K562 (cell line): ENCODE measurements at regions not wholly inside any gene's neighbourhood (a gene's known extent, or its start where the extent isn't known, plus 50 kb on each side); places are given as distances from the start of the nearest gene placed in this dataset.

Experiments
- ATAC-seq: fragments of 200-7000 bp; cut with Tn5 transposase; 3 replicates; pipeline ENCODE4 v1.9.1; 2020; ENCODE audit warnings: moderate library complexity
- BruUV-seq: library from RNA; stranded (reverse); fragments of 400-500 nt; replicated peaks from 2 replicates; lab custom pipeline; 2021; lab: Mats Ljungman, UMichigan
- CTCF ChIA-PET: fragments of 300-600 bp; formaldehyde crosslinking; extraction: SDS; loops from one replicate; lab custom pipeline; 2021; ENCODE audit warnings: low intra/inter-chr PET ratio; lab: Yijun Ruan, JAX
- POLR2A ChIA-PET: fragments of 300-600, 350-650 bp; sonication (Branson Sonifier 250); formaldehyde crosslinking; extraction: SDS; loops from one replicate; lab custom pipeline; 2021; ENCODE audit warnings: antibody characterized with exemption, inconsistent platforms; lab: Yijun Ruan, JAX
- DNase-seq, 4 experiments: peaks; one replicate each; pipeline versions ENCODE4 v3.0.0 to v3.0.0-alpha.2; 2011 to 2018; ENCODE audit warnings: low spot score in 3 of 4, mixed read lengths in 3 of 4; ENCODE audit errors: extremely low read depth in 1 of 4
- FAIRE-seq: peaks from 2 replicates; lab custom pipeline; 2011; peaks lifted over from hg19 to GRCh38; lab: Jason Lieb, UNC
- H2AFZ ChIP-seq: 2 replicates; pipeline ENCODE4 v1.6.0; 2011; ENCODE audit warnings: low read depth, low read length, control low read depth, inconsistent platforms
- H3K27ac ChIP-seq: fragments of 200-600 bp; 3 replicates; pipeline ENCODE4 v1.8.0; 2011; ENCODE audit warnings: low read depth, mild to moderate bottlenecking, control low read depth, inconsistent platforms, low read length, moderate library complexity, mixed read lengths; ENCODE audit errors: extremely low read depth
- H3K27me3 ChIP-seq, 2 experiments: fragments of 300-600 bp in 1 of 2; 2 replicates in 1 of 2; 3 replicates in 1 of 2; pipeline versions ENCODE4 v1.6.0 to v1.8.0; 2011; ENCODE audit warnings: inconsistent platforms in 2 of 2, low read length in 2 of 2, mild to moderate bottlenecking in 1 of 2, mixed read lengths in 1 of 2, moderate library complexity in 1 of 2; ENCODE audit not compliant: control insufficient read depth in 2 of 2, insufficient read depth in 2 of 2
- H3K36me3 ChIP-seq: fragments of 300-600 bp; 3 replicates; pipeline ENCODE4 v1.8.0; 2011; ENCODE audit warnings: mild to moderate bottlenecking, low read length, inconsistent platforms; ENCODE audit not compliant: control insufficient read depth, insufficient read depth
- H3K4me1 ChIP-seq, 2 experiments: fragments of 200-600 bp in 1 of 2; replicated peaks in 1 of 2; 2 replicates in 1 of 2; 3 replicates in 1 of 2; pipeline versions ENCODE4 v1.5.1 to v1.8.0; 2011; ENCODE audit warnings: inconsistent platforms in 2 of 2, low read length in 2 of 2, mild to moderate bottlenecking in 1 of 2, mixed read lengths in 1 of 2, moderate library complexity in 1 of 2; ENCODE audit not compliant: control insufficient read depth in 2 of 2, insufficient read depth in 2 of 2
- H3K4me2 ChIP-seq: 2 replicates; pipeline ENCODE4 v1.6.1; 2011; ENCODE audit warnings: low read length, control low read depth, inconsistent platforms, mixed read lengths; ENCODE audit not compliant: insufficient read depth
- H3K4me3 ChIP-seq: fragments of 200-600 bp; sonication (generic), shearing (Covaris generic); 2 replicates; pipeline ENCODE4 v1.5.1; 2016; ENCODE audit warnings: control low read depth, inconsistent platforms
- H3K79me2 ChIP-seq: fragments of 200-600 bp; 3 replicates; pipeline ENCODE4 v1.8.0; 2011; ENCODE audit warnings: low read length, inconsistent platforms; ENCODE audit not compliant: control insufficient read depth, insufficient read depth
- H3K9ac ChIP-seq, 2 experiments: 2 replicates each; pipeline versions ENCODE4 v1.6.0 to v1.6.1; 2011; ENCODE audit warnings: low read depth in 2 of 2, low read length in 2 of 2, control low read depth in 1 of 2, inconsistent platforms in 1 of 2, mild to moderate bottlenecking in 1 of 2, mixed read lengths in 1 of 2; ENCODE audit not compliant: insufficient read depth in 1 of 2
- H3K9me1 ChIP-seq: one replicate; pipeline ENCODE4 v1.6.0; 2011; ENCODE audit warnings: inconsistent platforms, mild to moderate bottlenecking, low read length, moderate library complexity; ENCODE audit not compliant: control insufficient read depth, insufficient read depth
- H3K9me3 ChIP-seq: replicated peaks from 2 replicates; pipeline ENCODE4 v1.5.1; 2011; ENCODE audit warnings: low read depth, low read length, inconsistent platforms; ENCODE audit not compliant: control insufficient read depth, insufficient read depth
- H4K20me1 ChIP-seq: replicated peaks from 2 replicates; pipeline ENCODE4 v1.6.1; 2011; ENCODE audit warnings: low read length, inconsistent platforms, mixed read lengths; ENCODE audit not compliant: control insufficient read depth, insufficient read depth
- CBX2 ChIP-seq: fragments of 200-600 bp; sonication (generic); IDR thresholded peaks from one replicate; pipeline ENCODE4 v1.6.1; 2012; ENCODE audit warnings: mild to moderate bottlenecking, low read length, inconsistent platforms; ENCODE audit not compliant: insufficient read depth, poor library complexity, severe bottlenecking
- E2F4 ChIP-seq: sonication (generic); formaldehyde crosslinking; IDR thresholded peaks from 2 replicates; pipeline ENCODE4 v1.8.0; 2022; ENCODE audit warnings: mild to moderate bottlenecking, low read depth, missing genetic modification reagents
- FOS ChIP-seq: IDR thresholded peaks from 3 replicates; pipeline ENCODE4 v1.6.1; 2011; ENCODE audit not compliant: insufficient read length; ENCODE audit errors: extremely low read depth
- GTF2E2 ChIP-seq: fragments of 200-800 bp; sonication (Bioruptor generic); IDR thresholded peaks from 2 replicates; pipeline ENCODE4 v1.6.1; 2016; ENCODE audit warnings: missing genetic modification characterization, missing compliant biosample characterization
- HDAC6 ChIP-seq: IDR thresholded peaks from 2 replicates; pipeline ENCODE4 v1.6.1; 2012; ENCODE audit warnings: low read depth, mild to moderate bottlenecking, control low read depth, inconsistent platforms, low read length, moderate library complexity
- HSF4 ChIP-seq: fragments of 250-450 bp; sonication (Bioruptor Pico); IDR thresholded peaks from 2 replicates; pipeline ENCODE4 v2.1.2; 2022; ENCODE audit warnings: mild to moderate bottlenecking, moderate library complexity, borderline replicate concordance
- MEF2D ChIP-seq: conservative IDR thresholded peaks from 2 replicates; pipeline ENCODE4 v1.6.1; 2016; ENCODE audit warnings: low read depth, missing genetic modification characterization, missing compliant biosample characterization
- NFE2 ChIP-seq: IDR thresholded peaks from 2 replicates; pipeline ENCODE4 v1.6.1; 2014; ENCODE audit warnings: antibody characterized with exemption, low read depth
- TFAM ChIP-seq: fragments of 250-450 bp; sonication (Bioruptor Pico); conservative IDR thresholded peaks from 2 replicates; pipeline ENCODE4 v1.5.0; 2021; ENCODE audit warnings: mild to moderate bottlenecking, moderate library complexity
- ZBTB34 ChIP-seq: fragments of 250-450 bp; sonication (Bioruptor Pico); IDR thresholded peaks from 2 replicates; pipeline ENCODE4 v1.8.0; 2021; ENCODE audit warnings: mild to moderate bottlenecking, moderate library complexity
- ZNF12 ChIP-seq: sonication (generic); formaldehyde crosslinking; IDR thresholded peaks from 2 replicates; pipeline ENCODE4 v1.4.0; 2020; ENCODE audit warnings: mild to moderate bottlenecking, missing genetic modification reagents
- ZNF655 ChIP-seq: fragments of 250-450 bp; sonication (Bioruptor Pico); IDR thresholded peaks from 2 replicates; pipeline ENCODE4 v1.5.0; 2021
- ZSCAN29 ChIP-seq: fragments of 450-650 bp; IDR thresholded peaks from 2 replicates; pipeline ENCODE4 v1.6.1; 2017
- WGBS: fragments of 100-300 bp; shearing (Covaris generic); methylation state at CpG from one replicate; pipeline ENCODE4 v1.1.6; 2016; ENCODE audit warnings: low coverage, mixed read lengths; ENCODE audit not compliant: insufficient coverage; ENCODE audit errors: missing lambda C conversion rate; 5-methylcytosine and 5-hydroxymethylcytosine counted together
- in situ Hi-C: fragments of 300-500 bp; cut with MboI; formaldehyde crosslinking; loops from 4 replicates; pipeline ENCODE4 v1.15.0; 2018; ENCODE audit warnings: inconsistent platforms, mixed read lengths
- intact Hi-C: fragments of 100-400 bp; cut with micrococcal nuclease; formaldehyde crosslinking; loops from 2 replicates; pipeline ENCODE4 v1.14.2; 2022
- TF ChIP-seq, protein P1 (sequence below): fragments of 450-650 bp; IDR thresholded peaks from 2 replicates; pipeline ENCODE4 v1.6.1; 2016; ENCODE audit warnings: borderline replicate concordance
- TF ChIP-seq, protein P2 (sequence below): fragments of 250-450 bp; sonication (Bioruptor Pico); IDR thresholded peaks from 2 replicates; pipeline ENCODE4 v1.9.0; 2021; ENCODE audit warnings: mild to moderate bottlenecking, inconsistent platforms

DNA sequence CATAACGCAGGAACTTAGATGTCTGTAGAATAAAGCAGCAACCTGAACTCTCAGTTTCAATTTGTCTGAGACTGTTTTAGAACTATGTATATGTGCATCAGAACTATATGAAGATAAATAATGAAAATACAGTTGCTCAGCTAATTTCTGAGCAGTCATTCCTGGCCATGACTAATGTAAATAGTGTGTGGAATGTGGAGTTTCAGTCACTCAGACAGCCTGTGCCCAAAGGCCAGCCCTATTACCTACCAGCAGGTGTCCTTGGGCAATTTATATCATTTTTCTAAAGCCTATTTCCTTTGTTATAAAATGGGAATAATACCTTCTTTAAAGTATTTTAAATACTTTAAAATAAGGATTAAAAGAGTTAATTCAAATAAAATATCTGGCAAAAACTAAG lies 56.0 kb upstream of the RELL1 start (continued):
- TF ChIP-seq, protein P1, sequence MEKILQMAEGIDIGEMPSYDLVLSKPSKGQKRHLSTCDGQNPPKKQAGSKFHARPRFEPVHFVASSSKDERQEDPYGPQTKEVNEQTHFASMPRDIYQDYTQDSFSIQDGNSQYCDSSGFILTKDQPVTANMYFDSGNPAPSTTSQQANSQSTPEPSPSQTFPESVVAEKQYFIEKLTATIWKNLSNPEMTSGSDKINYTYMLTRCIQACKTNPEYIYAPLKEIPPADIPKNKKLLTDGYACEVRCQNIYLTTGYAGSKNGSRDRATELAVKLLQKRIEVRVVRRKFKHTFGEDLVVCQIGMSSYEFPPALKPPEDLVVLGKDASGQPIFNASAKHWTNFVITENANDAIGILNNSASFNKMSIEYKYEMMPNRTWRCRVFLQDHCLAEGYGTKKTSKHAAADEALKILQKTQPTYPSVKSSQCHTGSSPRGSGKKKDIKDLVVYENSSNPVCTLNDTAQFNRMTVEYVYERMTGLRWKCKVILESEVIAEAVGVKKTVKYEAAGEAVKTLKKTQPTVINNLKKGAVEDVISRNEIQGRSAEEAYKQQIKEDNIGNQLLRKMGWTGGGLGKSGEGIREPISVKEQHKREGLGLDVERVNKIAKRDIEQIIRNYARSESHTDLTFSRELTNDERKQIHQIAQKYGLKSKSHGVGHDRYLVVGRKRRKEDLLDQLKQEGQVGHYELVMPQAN = no peak
- TF ChIP-seq ZNF12 (no peak), HDAC6 (no peak), GTF2E2 (no peak), HSF4 (CRISPR knock-in tag) (no peak), FOS (no peak), MEF2D (no peak), ZBTB34 (CRISPR knock-in tag) (no peak), CBX2 (no peak)

DNA sequence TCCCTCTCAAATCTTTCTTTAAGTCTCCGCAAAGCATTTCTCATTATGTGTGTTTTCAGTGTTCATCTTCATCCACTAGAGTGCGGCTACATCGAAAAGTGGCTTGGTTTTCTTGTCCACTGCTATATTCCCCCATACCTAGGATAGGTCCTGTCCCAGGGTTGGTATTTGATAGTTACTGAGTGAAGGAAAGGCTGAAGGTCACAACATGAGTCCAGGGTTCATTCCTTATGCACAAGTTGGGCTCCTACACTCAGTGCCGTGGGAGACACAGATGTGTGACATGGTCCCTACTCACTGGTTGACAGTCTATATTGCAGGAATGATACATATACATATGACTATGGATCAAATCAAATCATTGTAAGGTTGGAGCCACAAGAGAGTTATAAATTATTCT lies 55.4 kb upstream of the RELL1 start:
- no peaks in the 10 kb centered on the region for H3K79me2 ChIP-seq
- POLR2A ChIA-PET = interaction anchor here (1.9 kb wide), 1 partner anchor 8 kb away, joined by 8 read pairs; no protein-coding TSS in a partner anchor
- H4K20me1 ChIP-seq = no peaks in the 10 kb centered on the region
- intact Hi-C loops (no loop called here), in situ Hi-C loops (no loop called here)
- H3K27ac ChIP-seq = no peak overlapping the region
- no peak overlapping the region for H2AFZ ChIP-seq
- no peak overlapping the region for H3K4me2 ChIP-seq
- no TSS peak for BruUV-seq
- DNase-seq = no peak
- H3K4me3 ChIP-seq = no peak overlapping the region
- no peaks in the 10 kb centered on the region for H3K4me1 ChIP-seq
- CTCF ChIA-PET = no interaction called here
- H3K27me3 ChIP-seq = no peaks in the 10 kb centered on the region
- no peaks in the 10 kb centered on the region for H3K9me1 ChIP-seq
- no peaks in the 10 kb centered on the region for H3K9me3 ChIP-seq
- no peak overlapping the region for H3K9ac ChIP-seq
- ATAC-seq = no peak
- no peaks in the 10 kb centered on the region for H3K36me3 ChIP-seq
- FAIRE-seq = no peak
- 18% methylated on average over 4 of the region's 4 CpGs for WGBS
- TF ChIP-seq ZSCAN29 = no peak
- no peak for TF ChIP-seq E2F4
- TF ChIP-seq ZNF655 (CRISPR knock-in tag) = no peak
- TF ChIP-seq NFE2 = no peak
- no peak for TF ChIP-seq TFAM (CRISPR knock-in tag)
- TF ChIP-seq, protein P2, sequence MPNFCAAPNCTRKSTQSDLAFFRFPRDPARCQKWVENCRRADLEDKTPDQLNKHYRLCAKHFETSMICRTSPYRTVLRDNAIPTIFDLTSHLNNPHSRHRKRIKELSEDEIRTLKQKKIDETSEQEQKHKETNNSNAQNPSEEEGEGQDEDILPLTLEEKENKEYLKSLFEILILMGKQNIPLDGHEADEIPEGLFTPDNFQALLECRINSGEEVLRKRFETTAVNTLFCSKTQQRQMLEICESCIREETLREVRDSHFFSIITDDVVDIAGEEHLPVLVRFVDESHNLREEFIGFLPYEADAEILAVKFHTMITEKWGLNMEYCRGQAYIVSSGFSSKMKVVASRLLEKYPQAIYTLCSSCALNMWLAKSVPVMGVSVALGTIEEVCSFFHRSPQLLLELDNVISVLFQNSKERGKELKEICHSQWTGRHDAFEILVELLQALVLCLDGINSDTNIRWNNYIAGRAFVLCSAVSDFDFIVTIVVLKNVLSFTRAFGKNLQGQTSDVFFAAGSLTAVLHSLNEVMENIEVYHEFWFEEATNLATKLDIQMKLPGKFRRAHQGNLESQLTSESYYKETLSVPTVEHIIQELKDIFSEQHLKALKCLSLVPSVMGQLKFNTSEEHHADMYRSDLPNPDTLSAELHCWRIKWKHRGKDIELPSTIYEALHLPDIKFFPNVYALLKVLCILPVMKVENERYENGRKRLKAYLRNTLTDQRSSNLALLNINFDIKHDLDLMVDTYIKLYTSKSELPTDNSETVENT (CRISPR knock-in tag) = no peak
